Mucosa of stomach (tissue), 1 donor: ENCODE measurements at regions not wholly inside any gene's neighbourhood (a gene's known extent, or its start where the extent isn't known, plus 50 kb on each side); places are given as distances from the start of the nearest gene placed in this dataset.

Experiments used
- H3K27me3 ChIP-seq: one replicate; pipeline ENCODE4 v1.7.0; 2013; ENCODE audit warnings: mild to moderate bottlenecking, low read length; ENCODE audit not compliant: control insufficient read depth, insufficient read depth
- H3K36me3 ChIP-seq: one replicate; pipeline ENCODE4 v1.7.0; 2013; ENCODE audit warnings: low read length; ENCODE audit not compliant: control insufficient read depth, insufficient read depth
- H3K4me1 ChIP-seq: one replicate; pipeline ENCODE4 v1.7.0; 2013; ENCODE audit warnings: mild to moderate bottlenecking, low read length; ENCODE audit not compliant: control insufficient read depth, insufficient read depth
- H3K4me3 ChIP-seq: one replicate; pipeline ENCODE4 v1.7.0; 2013; ENCODE audit warnings: low read length
- H3K9ac ChIP-seq: one replicate; pipeline ENCODE4 v1.7.0; 2013; ENCODE audit warnings: mild to moderate bottlenecking, low read length, moderate library complexity
- H3K9me3 ChIP-seq: one replicate; pipeline ENCODE4 v1.7.0; 2013; ENCODE audit warnings: mild to moderate bottlenecking, low read length, moderate library complexity; ENCODE audit not compliant: control insufficient read depth
- donor health status: Pancreatic carcinoma.

- no peaks in the 10 kb centered on the region for H3K27me3 ChIP-seq
- no peak overlapping the region for H3K4me3 ChIP-seq
- no peaks in the 10 kb centered on the region for H3K4me1 ChIP-seq
- H3K36me3 ChIP-seq = no peaks in the 10 kb centered on the region
- H3K9ac ChIP-seq = no peak overlapping the region
- no peaks in the 10 kb centered on the region for H3K9me3 ChIP-seq
Observed at GRCh38 chr6:133834472-133835170, 54.3 kb upstream of the TCF21 start.

- Histone ChIP-seq H3K4me3 (no peak overlapping the region), H3K36me3 (no peaks in the 10 kb centered on the region), H3K9ac (no peak overlapping the region), H3K9me3 (no peaks in the 10 kb centered on the region), H3K4me1 (no peaks in the 10 kb centered on the region), H3K27me3 (no peaks in the 10 kb centered on the region)
Observed at GRCh38 chr6:133835901-133836300, 53.0 kb upstream of the TCF21 start.

- H3K4me3 ChIP-seq = no peak overlapping the region
- no peaks in the 10 kb centered on the region for H3K4me1 ChIP-seq
- H3K9ac ChIP-seq = peak overlapping the region; percentile 63
- no peaks in the 10 kb centered on the region for H3K9me3 ChIP-seq
- no peaks in the 10 kb centered on the region for H3K27me3 ChIP-seq
- H3K36me3 ChIP-seq = no peaks in the 10 kb centered on the region
Observed at GRCh38 chr6:133837801-133838349, 51.0 kb upstream of the TCF21 start.
